Fibroblast of skin of right biceps (primary cell): ENCODE measurements at regions not wholly inside any gene's neighbourhood (a gene's known extent, or its start where the extent isn't known, plus 50 kb on each side); places are given as distances from the start of the nearest gene placed in this dataset.

Experiments
- DNase-seq: peaks from one replicate; pipeline ENCODE4 v3.0.0-alpha.2; 2013

- no peak for DNase-seq
Observed at GRCh38 chr3:76842216-76842615, 197.7 kb upstream of the ROBO2 start.

- no peak for DNase-seq
Observed at GRCh38 chr3:76855451-76855850, 184.4 kb upstream of the ROBO2 start.

- peak; percentile 23 for DNase-seq
Observed at GRCh38 chr3:76859596-76859995, 180.3 kb upstream of the ROBO2 start.

GRCh38 chr3:76864355-76864754 is 175.5 kb upstream of the ROBO2 start:
- DNase-seq: no peak

- DNase-seq: no peak
Observed at GRCh38 chr3:76866729-76867408, 173.0 kb upstream of the ROBO2 start.

- DNase-seq: no peak
Observed at GRCh38 chr3:76869726-76870384, 170.0 kb upstream of the ROBO2 start.

GRCh38 chr3:76871655-76872054 is 168.2 kb upstream of the ROBO2 start:
- no peak for DNase-seq

- no peak for DNase-seq
Observed at GRCh38 chr3:76872999-76873398, 166.9 kb upstream of the ROBO2 start.

GRCh38 chr3:76873532-76874242 is 166.2 kb upstream of the ROBO2 start:
- no peak for DNase-seq

GRCh38 chr3:76879959-76880358 is 159.9 kb upstream of the ROBO2 start:
- no peak for DNase-seq

GRCh38 chr3:76886761-76887500 is 153.0 kb upstream of the ROBO2 start:
- DNase-seq: no peak

GRCh38 chr3:76888856-76889255 is 151.0 kb upstream of the ROBO2 start:
- peak; percentile 6 for DNase-seq

- DNase-seq: no peak
Observed at GRCh38 chr3:76889911-76890310, 150.0 kb upstream of the ROBO2 start.

GRCh38 chr3:76897076-76897475 is 142.8 kb upstream of the ROBO2 start:
- no peak for DNase-seq

GRCh38 chr3:76900596-76900995 is 139.3 kb upstream of the ROBO2 start:
- peak; percentile 22 for DNase-seq

GRCh38 chr3:76908156-76908555 is 131.7 kb upstream of the ROBO2 start:
- DNase-seq: no peak

- DNase-seq: no peak
Observed at GRCh38 chr3:76912841-76913383, 127.0 kb upstream of the ROBO2 start.

- DNase-seq: no peak
Observed at GRCh38 chr3:76917436-76917835, 122.5 kb upstream of the ROBO2 start.

GRCh38 chr3:76920511-76920910 is 119.4 kb upstream of the ROBO2 start:
- DNase-seq: no peak

GRCh38 chr3:76923485-76923884 is 116.4 kb upstream of the ROBO2 start:
- no peak for DNase-seq

GRCh38 chr3:76930712-76931111 is 109.2 kb upstream of the ROBO2 start:
- no peak for DNase-seq

GRCh38 chr3:76933245-76933644 is 106.7 kb upstream of the ROBO2 start:
- no peak for DNase-seq

- no peak for DNase-seq
Observed at GRCh38 chr3:76938962-76939361, 100.9 kb upstream of the ROBO2 start.
